HL-60 (cell line): ENCODE measurements at regions not wholly inside any gene's neighbourhood (a gene's known extent, or its start where the extent isn't known, plus 50 kb on each side); places are given as distances from the start of the nearest gene placed in this dataset.

Experiments used
- DNase-seq, 2 experiments: peaks; one replicate each; pipeline ENCODE4 v3.0.0-alpha.2; 2010 to 2020; ENCODE audit warnings: low read depth in 1 of 2, low spot score in 1 of 2
- H3K27ac ChIP-seq: fragments of 250-450 bp; sonication (Bioruptor Pico); replicated peaks from 2 replicates; pipeline ENCODE4 v1.5.1; 2020; ENCODE audit warnings: mild to moderate bottlenecking, moderate library complexity
- H3K27me3 ChIP-seq: fragments of 250-450 bp; sonication (Bioruptor Pico); 2 replicates; pipeline ENCODE4 v1.5.1; 2021; ENCODE audit warnings: mild to moderate bottlenecking, moderate library complexity; ENCODE audit not compliant: insufficient read depth, poor library complexity, severe bottlenecking
- H3K4me3 ChIP-seq: replicated peaks from 2 replicates; pipeline ENCODE4 v1.5.1; 2011; ENCODE audit warnings: mild to moderate bottlenecking, control low read depth, low read length; ENCODE audit not compliant: insufficient read depth
- GABPA ChIP-seq: IDR thresholded peaks from 2 replicates; pipeline ENCODE4 v1.6.1; 2012; ENCODE audit warnings: low read depth
- POLR2AphosphoS5 ChIP-seq: IDR thresholded peaks from 2 replicates; pipeline ENCODE4 v1.6.1; 2012; ENCODE audit warnings: low read depth
- SPI1 ChIP-seq: IDR thresholded peaks from 2 replicates; pipeline ENCODE4 v1.6.1; 2012; ENCODE audit warnings: low read depth, mild to moderate bottlenecking, borderline replicate concordance
- TF ChIP-seq, protein P1 (sequence below): IDR thresholded peaks from one replicate; pipeline ENCODE4 v1.5.1; 2011; ENCODE audit warnings: low read length, control low read depth, inconsistent platforms; ENCODE audit not compliant: insufficient read depth
- TF ChIP-seq, protein P2 (sequence below): IDR thresholded peaks from 2 replicates; pipeline ENCODE4 v1.6.1; 2012; ENCODE audit warnings: low read depth; ENCODE audit not compliant: insufficient replicate concordance

DNA sequence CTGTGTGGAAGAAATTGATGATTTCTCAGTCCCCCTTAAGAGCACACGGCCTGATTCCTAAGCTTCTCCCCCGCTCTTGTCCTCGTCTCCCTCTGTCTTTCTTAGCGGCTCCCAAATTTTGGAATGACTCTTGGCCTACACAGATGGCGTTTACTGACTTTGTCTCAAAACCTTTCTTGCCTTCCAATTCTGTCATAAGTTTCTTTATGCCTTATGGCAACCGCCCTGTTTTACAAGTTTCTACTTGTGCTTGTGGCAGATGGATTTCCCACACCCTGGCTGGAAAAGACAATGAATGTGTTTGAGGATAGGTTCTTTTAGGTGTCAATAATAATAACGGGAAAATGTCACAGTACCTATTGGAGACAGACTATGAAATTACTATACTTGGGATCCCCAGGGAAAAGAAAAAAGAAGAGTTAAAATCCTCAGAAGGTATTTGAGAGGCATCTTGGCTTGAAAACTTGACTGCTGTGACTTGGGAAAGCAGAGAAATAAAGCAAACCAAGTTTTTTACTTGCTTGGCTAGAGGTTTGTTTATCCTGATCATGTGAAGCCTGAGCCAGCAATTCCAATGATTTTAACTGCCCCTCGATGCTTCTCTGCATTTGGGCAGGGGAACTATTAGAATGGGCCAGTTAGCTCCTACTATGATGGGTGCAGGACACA, 276.4 kb downstream of the HRH4 start:
- no peak for DNase-seq
- no peaks in the 10 kb centered on the region for H3K27me3 ChIP-seq
- H3K27ac ChIP-seq = no peak overlapping the region
- no peak overlapping the region for H3K4me3 ChIP-seq
- TF ChIP-seq GABPA = no peak

DNA sequence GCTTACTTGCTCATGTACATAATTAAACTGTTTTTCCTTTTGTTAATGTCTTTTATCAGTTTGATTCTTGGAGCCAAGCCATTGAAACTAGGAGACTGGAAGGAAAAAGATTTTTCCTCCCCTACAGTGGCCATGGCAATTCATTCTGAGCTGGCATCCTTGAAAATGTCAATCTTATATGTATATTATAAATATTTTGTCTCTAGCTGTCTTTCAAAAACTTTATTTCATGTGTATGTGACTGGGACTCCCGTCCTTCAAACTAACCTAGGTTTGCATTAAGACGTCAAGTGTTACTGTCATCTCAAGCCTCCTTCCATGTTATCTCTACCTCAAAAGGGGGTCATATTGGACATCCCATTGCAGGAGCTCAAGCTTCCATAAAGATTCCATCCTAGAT, 280.4 kb downstream of the HRH4 start:
- DNase-seq = no peak
- H3K27me3 ChIP-seq = no peaks in the 10 kb centered on the region
- H3K27ac ChIP-seq = no peak overlapping the region
- TF ChIP-seq, protein P1, sequence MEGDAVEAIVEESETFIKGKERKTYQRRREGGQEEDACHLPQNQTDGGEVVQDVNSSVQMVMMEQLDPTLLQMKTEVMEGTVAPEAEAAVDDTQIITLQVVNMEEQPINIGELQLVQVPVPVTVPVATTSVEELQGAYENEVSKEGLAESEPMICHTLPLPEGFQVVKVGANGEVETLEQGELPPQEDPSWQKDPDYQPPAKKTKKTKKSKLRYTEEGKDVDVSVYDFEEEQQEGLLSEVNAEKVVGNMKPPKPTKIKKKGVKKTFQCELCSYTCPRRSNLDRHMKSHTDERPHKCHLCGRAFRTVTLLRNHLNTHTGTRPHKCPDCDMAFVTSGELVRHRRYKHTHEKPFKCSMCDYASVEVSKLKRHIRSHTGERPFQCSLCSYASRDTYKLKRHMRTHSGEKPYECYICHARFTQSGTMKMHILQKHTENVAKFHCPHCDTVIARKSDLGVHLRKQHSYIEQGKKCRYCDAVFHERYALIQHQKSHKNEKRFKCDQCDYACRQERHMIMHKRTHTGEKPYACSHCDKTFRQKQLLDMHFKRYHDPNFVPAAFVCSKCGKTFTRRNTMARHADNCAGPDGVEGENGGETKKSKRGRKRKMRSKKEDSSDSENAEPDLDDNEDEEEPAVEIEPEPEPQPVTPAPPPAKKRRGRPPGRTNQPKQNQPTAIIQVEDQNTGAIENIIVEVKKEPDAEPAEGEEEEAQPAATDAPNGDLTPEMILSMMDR = no peak
- TF ChIP-seq, protein P2, sequence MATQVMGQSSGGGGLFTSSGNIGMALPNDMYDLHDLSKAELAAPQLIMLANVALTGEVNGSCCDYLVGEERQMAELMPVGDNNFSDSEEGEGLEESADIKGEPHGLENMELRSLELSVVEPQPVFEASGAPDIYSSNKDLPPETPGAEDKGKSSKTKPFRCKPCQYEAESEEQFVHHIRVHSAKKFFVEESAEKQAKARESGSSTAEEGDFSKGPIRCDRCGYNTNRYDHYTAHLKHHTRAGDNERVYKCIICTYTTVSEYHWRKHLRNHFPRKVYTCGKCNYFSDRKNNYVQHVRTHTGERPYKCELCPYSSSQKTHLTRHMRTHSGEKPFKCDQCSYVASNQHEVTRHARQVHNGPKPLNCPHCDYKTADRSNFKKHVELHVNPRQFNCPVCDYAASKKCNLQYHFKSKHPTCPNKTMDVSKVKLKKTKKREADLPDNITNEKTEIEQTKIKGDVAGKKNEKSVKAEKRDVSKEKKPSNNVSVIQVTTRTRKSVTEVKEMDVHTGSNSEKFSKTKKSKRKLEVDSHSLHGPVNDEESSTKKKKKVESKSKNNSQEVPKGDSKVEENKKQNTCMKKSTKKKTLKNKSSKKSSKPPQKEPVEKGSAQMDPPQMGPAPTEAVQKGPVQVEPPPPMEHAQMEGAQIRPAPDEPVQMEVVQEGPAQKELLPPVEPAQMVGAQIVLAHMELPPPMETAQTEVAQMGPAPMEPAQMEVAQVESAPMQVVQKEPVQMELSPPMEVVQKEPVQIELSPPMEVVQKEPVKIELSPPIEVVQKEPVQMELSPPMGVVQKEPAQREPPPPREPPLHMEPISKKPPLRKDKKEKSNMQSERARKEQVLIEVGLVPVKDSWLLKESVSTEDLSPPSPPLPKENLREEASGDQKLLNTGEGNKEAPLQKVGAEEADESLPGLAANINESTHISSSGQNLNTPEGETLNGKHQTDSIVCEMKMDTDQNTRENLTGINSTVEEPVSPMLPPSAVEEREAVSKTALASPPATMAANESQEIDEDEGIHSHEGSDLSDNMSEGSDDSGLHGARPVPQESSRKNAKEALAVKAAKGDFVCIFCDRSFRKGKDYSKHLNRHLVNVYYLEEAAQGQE = no peak
- TF ChIP-seq GABPA (no peak), SPI1 (no peak), POLR2AphosphoS5 (no peak)
- no peak overlapping the region for H3K4me3 ChIP-seq

DNA sequence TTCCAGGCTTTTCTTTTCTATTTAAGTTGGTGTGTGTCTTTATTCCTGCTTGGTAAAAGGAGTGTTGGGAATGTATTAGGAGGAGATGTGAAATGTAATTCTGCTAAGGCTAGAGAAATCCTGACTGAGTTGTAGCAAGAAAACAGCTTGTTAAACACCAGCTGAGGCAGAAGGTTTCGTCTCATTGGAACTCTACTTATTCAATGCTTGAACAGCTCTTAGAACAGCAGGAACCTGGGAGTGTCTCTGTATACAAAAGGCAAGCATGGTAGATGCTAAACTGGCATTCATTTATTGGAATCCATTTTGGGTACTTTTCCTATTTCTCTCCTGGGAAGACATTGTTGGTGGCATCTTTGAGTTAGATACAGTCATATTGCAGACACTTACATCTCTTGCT, 280.9 kb downstream of the HRH4 start:
- Histone ChIP-seq H3K27me3 (no peaks in the 10 kb centered on the region), H3K4me3 (no peak overlapping the region), H3K27ac (no peak overlapping the region)
- no peak for DNase-seq
- TF ChIP-seq, protein P2 = no peak
- TF ChIP-seq SPI1 = no peak
- TF ChIP-seq GABPA = no peak
- TF ChIP-seq POLR2AphosphoS5 = no peak
- TF ChIP-seq, protein P1 = no peak

DNA sequence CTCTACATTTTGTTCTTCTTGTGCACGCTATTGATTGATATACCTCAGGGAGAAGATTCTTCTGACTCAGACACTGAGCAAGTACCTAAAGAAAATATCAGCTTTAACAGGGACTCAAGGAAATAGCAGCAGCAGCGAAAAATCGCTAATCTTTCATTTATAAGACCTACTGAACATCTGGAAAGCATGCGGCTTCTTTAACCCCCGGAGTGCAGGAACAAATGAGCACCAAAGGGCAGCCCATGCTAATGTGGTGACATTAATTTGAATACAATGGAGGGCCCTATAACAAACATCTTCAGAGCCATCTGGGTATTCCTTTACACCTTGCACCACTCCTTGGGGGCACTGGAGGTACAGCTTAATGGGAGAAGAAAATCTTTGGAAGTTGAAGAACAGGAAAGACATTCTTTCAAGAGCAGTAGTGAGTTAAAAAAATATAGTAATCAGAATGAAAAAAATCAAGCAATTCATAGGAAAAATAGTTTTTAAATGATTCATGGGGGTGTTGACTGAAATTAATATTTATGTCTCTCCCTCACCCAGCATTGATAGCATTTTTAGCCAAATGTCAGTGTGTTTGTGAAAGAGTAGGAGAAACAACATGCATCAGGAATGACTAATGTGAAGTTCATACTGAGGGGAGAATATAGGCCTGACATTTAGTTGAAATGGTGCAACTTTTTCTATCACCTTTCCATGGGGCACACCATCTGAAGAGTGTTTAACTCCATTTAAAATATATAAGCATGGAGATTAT, 281.7 kb downstream of the HRH4 start:
- Histone ChIP-seq H3K27ac (no peak overlapping the region), H3K27me3 (no peaks in the 10 kb centered on the region), H3K4me3 (no peak overlapping the region)
- TF ChIP-seq, protein P2 = no peak
- TF ChIP-seq GABPA = no peak
- TF ChIP-seq, protein P1 = no peak
- TF ChIP-seq POLR2AphosphoS5 = no peak
- no peak for TF ChIP-seq SPI1
- no peak for DNase-seq
